A549 (cell line): ENCODE measurements at regions not wholly inside any gene's neighbourhood (a gene's known extent, or its start where the extent isn't known, plus 50 kb on each side); places are given as distances from the start of the nearest gene placed in this dataset.

Experiments
- CBX2 ChIP-seq: fragments of 200-600 bp; sonication (generic); IDR thresholded peaks from 2 replicates; pipeline ENCODE4 v1.6.1; 2016; ENCODE audit warnings: low read depth, mild to moderate bottlenecking, borderline replicate concordance
- CEBPB ChIP-seq, 2 experiments: fragments of >200 bp in 1 of 2; sonication (Bioruptor Twin) in 1 of 2; formaldehyde crosslinking in 1 of 2; IDR thresholded peaks; 2 replicates each; pipeline ENCODE4 v1.6.1; 2012 to 2016
- CTCF ChIP-seq: fragments of >200 bp; sonication (Bioruptor Twin); formaldehyde crosslinking; IDR thresholded peaks from 3 replicates; pipeline ENCODE4 v1.5.1; 2016
- MAZ ChIP-seq: fragments of 150-350 bp; IDR thresholded peaks from 2 replicates; pipeline ENCODE4 v1.6.1; 2014; ENCODE audit warnings: antibody characterized with exemption, low read depth, low read length, borderline replicate concordance
- POLR2A ChIP-seq: IDR thresholded peaks from 2 replicates; pipeline ENCODE4 v1.6.1; 2012; ENCODE audit warnings: mild to moderate bottlenecking, low read length
- SMC3 ChIP-seq: fragments of >200 bp; sonication (Bioruptor Twin); formaldehyde crosslinking; IDR thresholded peaks from 3 replicates; pipeline ENCODE4 v1.6.1; 2018; ENCODE audit warnings: inconsistent platforms

- TF ChIP-seq CTCF (no peak), POLR2A (no peak), CEBPB (IDR thresholded peaks at IDR 0.05) (no peak), MAZ (no peak), CBX2 (no peak), SMC3 (no peak)
Observed at GRCh38 chr2:107740300-107740699, 86.4 kb upstream of the RGPD4 start.
